ENCODE measurements at regions not wholly inside any gene's neighbourhood (a gene's known extent, or its start where the extent isn't known, plus 50 kb on each side); places are given as distances from the start of the nearest gene placed in this dataset.

DNA sequence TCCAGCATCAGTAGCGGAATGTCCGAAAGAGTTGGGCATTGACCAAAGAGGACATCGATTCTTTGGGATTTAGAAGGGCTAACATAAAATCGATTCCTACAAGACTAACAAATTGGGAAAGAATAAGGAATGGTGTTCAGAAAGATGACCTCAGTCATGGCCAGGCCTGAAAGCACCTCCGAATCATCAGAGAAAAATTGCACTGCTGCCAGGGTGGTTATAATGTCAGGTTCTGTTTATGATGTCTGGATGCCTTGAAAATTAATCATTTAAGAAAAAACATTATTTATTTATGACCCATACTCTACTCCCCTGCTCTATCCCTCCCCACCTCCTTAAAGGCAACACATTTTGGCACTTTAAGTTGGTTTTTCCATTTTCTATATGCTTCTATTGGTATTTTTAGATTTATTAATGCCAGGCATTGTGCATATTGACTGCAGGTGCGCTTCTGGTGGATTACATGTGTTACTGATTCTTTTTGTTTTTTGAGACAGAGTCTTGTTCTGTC, 104.7 kb downstream of the MYCN start (continued):
- TF ChIP-seq, protein P1, sequence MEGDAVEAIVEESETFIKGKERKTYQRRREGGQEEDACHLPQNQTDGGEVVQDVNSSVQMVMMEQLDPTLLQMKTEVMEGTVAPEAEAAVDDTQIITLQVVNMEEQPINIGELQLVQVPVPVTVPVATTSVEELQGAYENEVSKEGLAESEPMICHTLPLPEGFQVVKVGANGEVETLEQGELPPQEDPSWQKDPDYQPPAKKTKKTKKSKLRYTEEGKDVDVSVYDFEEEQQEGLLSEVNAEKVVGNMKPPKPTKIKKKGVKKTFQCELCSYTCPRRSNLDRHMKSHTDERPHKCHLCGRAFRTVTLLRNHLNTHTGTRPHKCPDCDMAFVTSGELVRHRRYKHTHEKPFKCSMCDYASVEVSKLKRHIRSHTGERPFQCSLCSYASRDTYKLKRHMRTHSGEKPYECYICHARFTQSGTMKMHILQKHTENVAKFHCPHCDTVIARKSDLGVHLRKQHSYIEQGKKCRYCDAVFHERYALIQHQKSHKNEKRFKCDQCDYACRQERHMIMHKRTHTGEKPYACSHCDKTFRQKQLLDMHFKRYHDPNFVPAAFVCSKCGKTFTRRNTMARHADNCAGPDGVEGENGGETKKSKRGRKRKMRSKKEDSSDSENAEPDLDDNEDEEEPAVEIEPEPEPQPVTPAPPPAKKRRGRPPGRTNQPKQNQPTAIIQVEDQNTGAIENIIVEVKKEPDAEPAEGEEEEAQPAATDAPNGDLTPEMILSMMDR (IDR thresholded peaks at IDR 0.05; ENCODE audit: low read depth, low read length, missing input control): no peak
- TF ChIP-seq, protein P2, sequence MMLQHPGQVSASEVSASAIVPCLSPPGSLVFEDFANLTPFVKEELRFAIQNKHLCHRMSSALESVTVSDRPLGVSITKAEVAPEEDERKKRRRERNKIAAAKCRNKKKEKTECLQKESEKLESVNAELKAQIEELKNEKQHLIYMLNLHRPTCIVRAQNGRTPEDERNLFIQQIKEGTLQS (IDR thresholded peaks at IDR 0.05): no peak

DNA sequence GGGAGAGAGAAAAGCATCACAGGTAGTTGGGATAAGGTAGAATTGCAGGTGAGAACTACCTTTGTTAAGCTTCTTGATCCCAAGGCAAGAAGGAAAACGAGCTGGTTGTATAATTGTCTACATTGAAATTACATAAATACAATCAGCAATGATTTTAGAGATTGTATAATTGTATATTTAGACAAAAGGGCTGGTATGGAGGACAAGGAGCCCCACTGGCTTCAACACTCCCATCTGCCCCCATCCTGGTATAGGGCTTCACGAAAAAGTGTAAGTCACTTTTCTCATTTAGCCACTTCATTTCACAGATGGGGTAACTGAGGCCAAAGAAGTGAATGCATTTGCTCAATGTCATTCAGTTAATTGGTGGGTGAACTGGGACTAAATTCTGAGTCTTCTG, 103.3 kb downstream of the MYCN start:
- Histone ChIP-seq H3K36me3 (ENCODE audit: control insufficient read depth in 4 of 4, insufficient read depth in 3 of 4, low read depth in 1 of 4, low read length in 3 of 4) (no peaks in the 10 kb centered on the region), H3K9me3 (ENCODE audit: control insufficient read depth in 4 of 4, low read length in 3 of 4) (no peaks in the 10 kb centered on the region), H3K27me3 (ENCODE audit: control insufficient read depth in 4 of 4, insufficient read depth in 4 of 4, low read length in 3 of 4) (no peaks in the 10 kb centered on the region), H3K9ac (ENCODE audit: low read depth in 1 of 2, low read length in 2 of 2) (no peak overlapping the region), H3K4me3 (ENCODE audit: low read depth in 1 of 3, low read length in 3 of 3) (no peak overlapping the region), H3K4me1 (ENCODE audit: control insufficient read depth in 4 of 4, insufficient read depth in 4 of 4, low read length in 3 of 4) (no peaks in the 10 kb centered on the region), H3K27ac (ENCODE audit: low read depth in 1 of 2, low read length in 2 of 2) (no peak overlapping the region)
- 80% methylated on average over 2 of the region's 2 CpGs for WGBS
- DNase-seq (ENCODE audit: low spot score): no peak
- no peak for TF ChIP-seq RAD21 (IDR thresholded peaks at IDR 0.05)
- no peak for TF ChIP-seq TAF1 (conservative IDR thresholded peaks at IDR 0.05)
- no peak for TF ChIP-seq JUND (IDR thresholded peaks at IDR 0.05)
- no peak for TF ChIP-seq NR2F2 (IDR thresholded peaks at IDR 0.05)
- TF ChIP-seq FOXA2 (IDR thresholded peaks at IDR 0.05): no peak
- no peak for TF ChIP-seq YY1 (IDR thresholded peaks at IDR 0.05)
- TF ChIP-seq, protein P3, sequence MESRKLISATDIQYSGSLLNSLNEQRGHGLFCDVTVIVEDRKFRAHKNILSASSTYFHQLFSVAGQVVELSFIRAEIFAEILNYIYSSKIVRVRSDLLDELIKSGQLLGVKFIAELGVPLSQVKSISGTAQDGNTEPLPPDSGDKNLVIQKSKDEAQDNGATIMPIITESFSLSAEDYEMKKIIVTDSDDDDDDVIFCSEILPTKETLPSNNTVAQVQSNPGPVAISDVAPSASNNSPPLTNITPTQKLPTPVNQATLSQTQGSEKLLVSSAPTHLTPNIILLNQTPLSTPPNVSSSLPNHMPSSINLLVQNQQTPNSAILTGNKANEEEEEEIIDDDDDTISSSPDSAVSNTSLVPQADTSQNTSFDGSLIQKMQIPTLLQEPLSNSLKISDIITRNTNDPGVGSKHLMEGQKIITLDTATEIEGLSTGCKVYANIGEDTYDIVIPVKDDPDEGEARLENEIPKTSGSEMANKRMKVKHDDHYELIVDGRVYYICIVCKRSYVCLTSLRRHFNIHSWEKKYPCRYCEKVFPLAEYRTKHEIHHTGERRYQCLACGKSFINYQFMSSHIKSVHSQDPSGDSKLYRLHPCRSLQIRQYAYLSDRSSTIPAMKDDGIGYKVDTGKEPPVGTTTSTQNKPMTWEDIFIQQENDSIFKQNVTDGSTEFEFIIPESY (IDR thresholded peaks at IDR 0.05): no peak
- TF ChIP-seq, protein P2 (IDR thresholded peaks at IDR 0.05): no peak
- TF ChIP-seq SP1 (IDR thresholded peaks at IDR 0.05): no peak
- no peak for TF ChIP-seq EGR1 (IDR thresholded peaks at IDR 0.05; ENCODE audit: low read depth in 2 of 2)
- no peak for TF ChIP-seq HNF4G (IDR thresholded peaks at IDR 0.05)

DNA sequence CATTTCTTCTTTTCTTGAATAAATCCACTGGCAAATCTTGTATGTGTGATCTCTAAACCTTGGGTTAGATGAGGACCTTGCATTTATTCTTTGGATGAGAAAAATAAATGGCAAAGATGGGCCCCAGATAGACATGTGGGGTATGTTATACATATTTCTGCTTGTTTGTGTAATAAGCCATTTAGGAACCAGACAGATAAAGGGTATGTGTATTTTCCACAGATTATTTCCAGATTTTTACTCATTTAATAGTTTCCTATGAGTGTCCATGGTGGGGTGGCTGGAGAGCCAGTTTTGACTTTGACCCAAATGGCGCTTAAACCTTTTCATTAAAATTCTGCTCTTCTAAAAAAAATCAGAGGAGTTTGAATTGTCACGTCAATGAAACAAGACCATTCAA, 102.8 kb downstream of the MYCN start:
- no peak overlapping the region for H3K27ac ChIP-seq (ENCODE audit: low read depth in 1 of 2, low read length in 2 of 2)
- no peaks in the 10 kb centered on the region for H3K36me3 ChIP-seq (ENCODE audit: control insufficient read depth in 4 of 4, insufficient read depth in 3 of 4, low read depth in 1 of 4, low read length in 3 of 4)
- no peaks in the 10 kb centered on the region for H3K27me3 ChIP-seq (ENCODE audit: control insufficient read depth in 4 of 4, insufficient read depth in 4 of 4, low read length in 3 of 4)
- no peak overlapping the region for H3K9ac ChIP-seq (ENCODE audit: low read depth in 1 of 2, low read length in 2 of 2)
- no peak for TF ChIP-seq FOXA2 (IDR thresholded peaks at IDR 0.05)
- WGBS: 94% methylated on average over 2 of the region's 2 CpGs
- no peak for DNase-seq (ENCODE audit: low spot score)
- no peaks in the 10 kb centered on the region for H3K9me3 ChIP-seq (ENCODE audit: control insufficient read depth in 4 of 4, low read length in 3 of 4)
- no peaks in the 10 kb centered on the region for H3K4me1 ChIP-seq (ENCODE audit: control insufficient read depth in 4 of 4, insufficient read depth in 4 of 4, low read length in 3 of 4)
- H3K4me3 ChIP-seq (ENCODE audit: low read depth in 1 of 3, low read length in 3 of 3): no peak overlapping the region

DNA sequence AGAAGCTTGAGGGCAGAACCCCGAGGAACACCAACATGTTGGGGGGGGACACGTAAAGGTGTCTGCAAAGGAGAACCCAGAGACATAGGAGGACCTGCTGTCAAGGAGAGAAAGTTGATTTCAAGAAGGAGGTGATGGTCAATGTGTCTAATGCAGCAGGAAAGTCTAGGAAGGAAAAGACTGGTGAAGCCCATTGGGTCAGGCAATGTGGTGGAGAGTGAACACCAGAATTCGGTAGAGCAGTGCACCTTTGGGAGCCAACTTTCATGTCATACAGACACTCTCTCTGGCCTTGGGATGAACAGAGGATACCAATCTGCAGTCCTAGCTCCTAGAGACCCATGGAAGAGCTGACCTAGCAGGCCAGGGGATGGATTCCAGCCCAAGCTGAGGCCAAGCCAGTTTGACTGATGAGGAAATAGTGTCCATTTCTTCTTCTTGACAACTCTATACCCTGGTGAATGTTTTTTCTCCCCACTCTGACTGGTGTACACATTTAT, 101.9 kb downstream of the MYCN start:
- H3K27me3 ChIP-seq (ENCODE audit: control insufficient read depth in 4 of 4, insufficient read depth in 4 of 4, low read length in 3 of 4): no peaks in the 10 kb centered on the region
- H3K4me3 ChIP-seq (ENCODE audit: low read depth in 1 of 3, low read length in 3 of 3): no peak overlapping the region
- H3K36me3 ChIP-seq (ENCODE audit: control insufficient read depth in 4 of 4, insufficient read depth in 3 of 4, low read depth in 1 of 4, low read length in 3 of 4): no peaks in the 10 kb centered on the region
- no peaks in the 10 kb centered on the region for H3K4me1 ChIP-seq (ENCODE audit: control insufficient read depth in 4 of 4, insufficient read depth in 4 of 4, low read length in 3 of 4)
- no peaks in the 10 kb centered on the region for H3K9me3 ChIP-seq (ENCODE audit: control insufficient read depth in 4 of 4, low read length in 3 of 4)
- WGBS: 98% methylated on average over 3 of the region's 3 CpGs
- H3K27ac ChIP-seq (ENCODE audit: low read depth in 1 of 2, low read length in 2 of 2): no peak overlapping the region
- DNase-seq (ENCODE audit: low spot score): no peak
- no peak overlapping the region for H3K9ac ChIP-seq (ENCODE audit: low read depth in 1 of 2, low read length in 2 of 2)
- TF ChIP-seq TAF1 (conservative IDR thresholded peaks at IDR 0.05): no peak
- TF ChIP-seq EGR1 (IDR thresholded peaks at IDR 0.05; ENCODE audit: low read depth in 2 of 2): no peak
- TF ChIP-seq RXRA (IDR thresholded peaks at IDR 0.05): no peak
- TF ChIP-seq, protein P4, sequence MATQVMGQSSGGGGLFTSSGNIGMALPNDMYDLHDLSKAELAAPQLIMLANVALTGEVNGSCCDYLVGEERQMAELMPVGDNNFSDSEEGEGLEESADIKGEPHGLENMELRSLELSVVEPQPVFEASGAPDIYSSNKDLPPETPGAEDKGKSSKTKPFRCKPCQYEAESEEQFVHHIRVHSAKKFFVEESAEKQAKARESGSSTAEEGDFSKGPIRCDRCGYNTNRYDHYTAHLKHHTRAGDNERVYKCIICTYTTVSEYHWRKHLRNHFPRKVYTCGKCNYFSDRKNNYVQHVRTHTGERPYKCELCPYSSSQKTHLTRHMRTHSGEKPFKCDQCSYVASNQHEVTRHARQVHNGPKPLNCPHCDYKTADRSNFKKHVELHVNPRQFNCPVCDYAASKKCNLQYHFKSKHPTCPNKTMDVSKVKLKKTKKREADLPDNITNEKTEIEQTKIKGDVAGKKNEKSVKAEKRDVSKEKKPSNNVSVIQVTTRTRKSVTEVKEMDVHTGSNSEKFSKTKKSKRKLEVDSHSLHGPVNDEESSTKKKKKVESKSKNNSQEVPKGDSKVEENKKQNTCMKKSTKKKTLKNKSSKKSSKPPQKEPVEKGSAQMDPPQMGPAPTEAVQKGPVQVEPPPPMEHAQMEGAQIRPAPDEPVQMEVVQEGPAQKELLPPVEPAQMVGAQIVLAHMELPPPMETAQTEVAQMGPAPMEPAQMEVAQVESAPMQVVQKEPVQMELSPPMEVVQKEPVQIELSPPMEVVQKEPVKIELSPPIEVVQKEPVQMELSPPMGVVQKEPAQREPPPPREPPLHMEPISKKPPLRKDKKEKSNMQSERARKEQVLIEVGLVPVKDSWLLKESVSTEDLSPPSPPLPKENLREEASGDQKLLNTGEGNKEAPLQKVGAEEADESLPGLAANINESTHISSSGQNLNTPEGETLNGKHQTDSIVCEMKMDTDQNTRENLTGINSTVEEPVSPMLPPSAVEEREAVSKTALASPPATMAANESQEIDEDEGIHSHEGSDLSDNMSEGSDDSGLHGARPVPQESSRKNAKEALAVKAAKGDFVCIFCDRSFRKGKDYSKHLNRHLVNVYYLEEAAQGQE (IDR thresholded peaks at IDR 0.05): no peak
- TF ChIP-seq FOXA1 (IDR thresholded peaks at IDR 0.05): no peak
- TF ChIP-seq, protein P3 (IDR thresholded peaks at IDR 0.05): no peak
- TF ChIP-seq HNF4A (conservative IDR thresholded peaks at IDR 0.05): no peak
- TF ChIP-seq GABPA (IDR thresholded peaks at IDR 0.05 in 1 of 2, conservative IDR thresholded peaks at IDR 0.05 in 1 of 2): no peak
